ENCODE measurements at regions not wholly inside any gene's neighbourhood (a gene's known extent, or its start where the extent isn't known, plus 50 kb on each side); places are given as distances from the start of the nearest gene placed in this dataset.
A peak's percentile ranks its signal among the peaks of the same experiment; 100 is the strongest.

GRCh38 chr2:52383541-52383940 lies 1351.6 kb upstream of the NRXN1 start:
- no peak for FAIRE-seq
- H3K27ac ChIP-seq: no peak overlapping the region
- ATAC-seq: no peak
- no peaks in the 10 kb centered on the region for H3K4me1 ChIP-seq
- POLR2A ChIA-PET: no interaction called here
- H3K9me3 ChIP-seq: peaks cover 4% of the 10 kb centered on the region; the same call in 1 of the 3 replicates
- H3K4me3 ChIP-seq: no peak overlapping the region
- CTCF ChIA-PET: no interaction called here
- TF ChIP-seq REST (IDR thresholded peaks at IDR 0.05): no peak
- TF ChIP-seq, protein P1, sequence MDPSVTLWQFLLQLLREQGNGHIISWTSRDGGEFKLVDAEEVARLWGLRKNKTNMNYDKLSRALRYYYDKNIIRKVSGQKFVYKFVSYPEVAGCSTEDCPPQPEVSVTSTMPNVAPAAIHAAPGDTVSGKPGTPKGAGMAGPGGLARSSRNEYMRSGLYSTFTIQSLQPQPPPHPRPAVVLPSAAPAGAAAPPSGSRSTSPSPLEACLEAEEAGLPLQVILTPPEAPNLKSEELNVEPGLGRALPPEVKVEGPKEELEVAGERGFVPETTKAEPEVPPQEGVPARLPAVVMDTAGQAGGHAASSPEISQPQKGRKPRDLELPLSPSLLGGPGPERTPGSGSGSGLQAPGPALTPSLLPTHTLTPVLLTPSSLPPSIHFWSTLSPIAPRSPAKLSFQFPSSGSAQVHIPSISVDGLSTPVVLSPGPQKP (IDR thresholded peaks at IDR 0.05; ENCODE audit: low read depth, low read length): no peak
- no peak for TF ChIP-seq NR3C1 (IDR thresholded peaks at IDR 0.05)
- no peak for TF ChIP-seq HEYL (CRISPR knock-in tag; IDR thresholded peaks at IDR 0.05)
- TF ChIP-seq ESRRA (IDR thresholded peaks at IDR 0.05; ENCODE audit: borderline replicate concordance, low read length): no peak
- TF ChIP-seq TP53 (CRISPR knock-in tag; IDR thresholded peaks at IDR 0.05): no peak
- TF ChIP-seq MAFK (IDR thresholded peaks at IDR 0.05; ENCODE audit: partially characterized antibody): peak; percentile 82
- no peak overlapping the region for H3K4me2 ChIP-seq
- no peak for DNase-seq (ENCODE audit: low read depth in 1 of 2, low spot score in 1 of 2)
- WGBS (ENCODE audit: missing lambda C conversion rate): 18% methylated on average over 2 of the region's 2 CpGs

GRCh38 chr2:52369178-52369577 lies 1337.2 kb upstream of the NRXN1 start:
- Histone ChIP-seq H3K27ac (no peak overlapping the region), H3K4me1 (no peaks in the 10 kb centered on the region), H3K4me3 (no peak overlapping the region), H3K9me3 (peaks cover under 1% of the 10 kb centered on the region; the same call in 1 of the 3 replicates), H3K4me2 (no peak overlapping the region)
- POLR2A ChIA-PET: no interaction called here
- DNase-seq (ENCODE audit: low read depth in 1 of 2, low spot score in 1 of 2) (no peak), FAIRE-seq (no peak), ATAC-seq (no peak)
- no peak for TF ChIP-seq POLR2AphosphoS2 (conservative IDR thresholded peaks at IDR 0.05; ENCODE audit: low read length)
- no peak for TF ChIP-seq SREBF2 (IDR thresholded peaks at IDR 0.05)
- TF ChIP-seq ZSCAN20 (CRISPR knock-in tag; IDR thresholded peaks at IDR 0.05): no peak
- TF ChIP-seq SMC3 (IDR thresholded peaks at IDR 0.05): no peak
- 15% methylated on average over 2 of the region's 2 CpGs for WGBS (ENCODE audit: missing lambda C conversion rate)
- CTCF ChIA-PET: no interaction called here

DNA sequence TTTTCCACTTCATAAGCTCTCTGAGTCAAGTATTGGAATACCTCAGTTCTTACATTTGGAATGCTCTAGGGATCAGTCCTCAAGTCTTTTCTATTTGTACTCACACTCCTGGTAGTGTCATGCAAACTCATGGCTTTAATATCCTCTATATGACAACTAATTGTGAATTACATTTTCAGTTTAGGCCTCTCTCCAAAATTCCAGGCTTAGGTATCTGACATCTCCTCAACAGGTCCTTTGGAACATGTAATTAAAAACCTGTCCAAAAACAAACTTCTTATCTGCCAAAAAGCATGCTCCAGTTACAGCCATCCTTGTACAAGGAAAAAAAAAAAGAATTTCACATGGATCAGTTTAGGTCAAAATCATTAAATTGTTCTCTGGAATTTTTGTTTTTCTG lies 1336.2 kb upstream of the NRXN1 start:
- DNase-seq (ENCODE audit: low read depth in 1 of 2, low spot score in 1 of 2) (no peak), ATAC-seq (no peak), FAIRE-seq (no peak)
- ChIA-PET CTCF (no interaction called here), POLR2A (no interaction called here)
- Histone ChIP-seq H3K9me3 (peaks cover 4% of the 10 kb centered on the region; the same call in 1 of the 3 replicates), H3K27ac (no peak overlapping the region), H3K4me1 (no peaks in the 10 kb centered on the region), H3K4me3 (no peak overlapping the region), H3K4me2 (no peak overlapping the region)
- TF ChIP-seq RFX5 (IDR thresholded peaks at IDR 0.05) (no peak), JUNB (IDR thresholded peaks at IDR 0.05) (no peak), USF2 (IDR thresholded peaks at IDR 0.05) (no peak), HOXB13 (CRISPR knock-in tag; IDR thresholded peaks at IDR 0.05; ENCODE audit: low read depth) (no peak), HEYL (CRISPR knock-in tag; IDR thresholded peaks at IDR 0.05) (no peak), CBX8 (IDR thresholded peaks at IDR 0.05) (no peak), ATOH8 (CRISPR knock-in tag; IDR thresholded peaks at IDR 0.05; ENCODE audit: low read depth) (no peak), ZNF302 (CRISPR knock-in tag; IDR thresholded peaks at IDR 0.05) (no peak), NR3C1 (IDR thresholded peaks at IDR 0.05) (no peak), E2F6 (IDR thresholded peaks at IDR 0.05; ENCODE audit: borderline replicate concordance, low read depth) (no peak), TFCP2L1 (CRISPR knock-in tag; IDR thresholded peaks at IDR 0.05) (no peak), POLR2AphosphoS2 (conservative IDR thresholded peaks at IDR 0.05; ENCODE audit: low read length) (no peak), RAD21 (conservative IDR thresholded peaks at IDR 0.05 in 1 of 2, IDR thresholded peaks at IDR 0.05 in 1 of 2) (no peak), CHD2 (IDR thresholded peaks at IDR 0.05; ENCODE audit: low read length, partially characterized antibody) (no peak), EHMT2 (IDR thresholded peaks at IDR 0.05; ENCODE audit: low read depth) (no peak), NFE2L2 (conservative IDR thresholded peaks at IDR 0.05; ENCODE audit: low read length) (no peak)
- TF ChIP-seq, protein P1 (IDR thresholded peaks at IDR 0.05; ENCODE audit: low read depth, low read length): no peak
- TF ChIP-seq, protein P2, sequence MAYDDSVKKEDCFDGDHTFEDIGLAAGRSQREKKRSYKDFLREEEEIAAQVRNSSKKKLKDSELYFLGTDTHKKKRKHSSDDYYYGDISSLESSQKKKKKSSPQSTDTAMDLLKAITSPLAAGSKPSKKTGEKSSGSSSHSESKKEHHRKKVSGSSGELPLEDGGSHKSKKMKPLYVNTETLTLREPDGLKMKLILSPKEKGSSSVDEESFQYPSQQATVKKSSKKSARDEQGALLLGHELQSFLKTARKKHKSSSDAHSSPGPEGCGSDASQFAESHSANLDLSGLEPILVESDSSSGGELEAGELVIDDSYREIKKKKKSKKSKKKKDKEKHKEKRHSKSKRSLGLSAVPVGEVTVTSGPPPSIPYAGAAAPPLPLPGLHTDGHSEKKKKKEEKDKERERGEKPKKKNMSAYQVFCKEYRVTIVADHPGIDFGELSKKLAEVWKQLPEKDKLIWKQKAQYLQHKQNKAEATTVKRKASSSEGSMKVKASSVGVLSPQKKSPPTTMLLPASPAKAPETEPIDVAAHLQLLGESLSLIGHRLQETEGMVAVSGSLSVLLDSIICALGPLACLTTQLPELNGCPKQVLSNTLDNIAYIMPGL (CRISPR knock-in tag; IDR thresholded peaks at IDR 0.05; ENCODE audit: borderline replicate concordance): no peak

Measured in A549 (cell line).